GM21381 (cell line): ENCODE measurements at regions not wholly inside any gene's neighbourhood (a gene's known extent, or its start where the extent isn't known, plus 50 kb on each side); places are given as distances from the start of the nearest gene placed in this dataset.
"Not testable (repeated sequence)": the region's sequence is repeated elsewhere in the genome, so short reads cannot be mapped to it uniquely, and the experiment has no call there.

ENCODE experiments used
- ATAC-seq: cut with Tn5 transposase; IDR thresholded peaks from one replicate; pipeline ENCODE4 v1.9.1; 2021; ENCODE audit warnings: mild to moderate bottlenecking, moderate library complexity; ENCODE audit not compliant: unreplicated experiment

- no peak for ATAC-seq
Observed at GRCh38 chr14:92223025-92223424, 99.9 kb upstream of the SLC24A4 start.

GRCh38 chr14:92224358-92224954 is 98.5 kb upstream of the SLC24A4 start:
- no peak for ATAC-seq

DNA sequence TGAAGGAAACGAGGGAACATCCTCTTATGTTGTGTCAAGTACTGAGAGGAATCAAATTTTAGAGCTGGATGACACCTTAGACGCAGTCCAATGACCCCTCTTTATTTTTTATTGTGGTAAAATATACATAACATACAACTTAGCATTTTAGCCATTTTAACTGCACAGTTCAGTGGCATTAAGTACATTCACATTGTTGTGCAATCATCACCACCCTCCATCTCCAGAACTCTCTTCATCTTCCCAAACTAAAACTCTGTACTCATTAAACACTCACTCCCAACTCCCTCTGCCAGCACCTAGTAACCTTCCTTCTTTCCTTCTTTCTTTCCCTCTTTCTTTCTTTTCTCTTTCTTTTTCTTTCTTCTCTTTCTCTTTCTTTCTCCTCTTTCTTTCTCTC is 97.2 kb upstream of the SLC24A4 start:
- ATAC-seq = no peak

GRCh38 chr14:92226166-92226565 is 96.8 kb upstream of the SLC24A4 start:
- ATAC-seq = not testable (repeated sequence)

- ATAC-seq = no peak
Observed at GRCh38 chr14:92236243-92236900, 86.6 kb upstream of the SLC24A4 start.

DNA sequence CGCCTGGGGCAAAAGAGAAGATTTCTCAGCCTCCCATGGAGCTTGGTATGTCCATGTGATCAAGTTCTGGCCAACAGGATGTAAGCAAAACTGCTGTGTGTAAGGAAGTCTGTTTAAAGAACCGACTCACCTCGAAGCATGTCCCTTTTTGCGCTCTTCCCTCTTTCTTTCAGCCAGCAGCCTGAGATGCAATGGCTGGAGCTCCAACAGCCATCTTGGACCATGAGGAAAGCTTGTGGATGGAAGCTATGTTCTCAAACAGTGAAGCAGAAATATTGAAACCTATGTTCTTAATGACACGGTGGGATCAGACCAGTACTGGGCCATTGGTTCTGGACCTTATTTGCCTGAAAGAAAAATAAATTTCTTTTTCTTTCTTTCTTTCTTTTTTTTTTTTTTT is 82.3 kb upstream of the SLC24A4 start:
- ATAC-seq = no peak

- no peak for ATAC-seq
Observed at GRCh38 chr14:92241966-92242595, 80.9 kb upstream of the SLC24A4 start.

- no peak for ATAC-seq
Observed at GRCh38 chr14:92244805-92245204, 78.2 kb upstream of the SLC24A4 start.

GRCh38 chr14:92247341-92247740 is 75.6 kb upstream of the SLC24A4 start:
- no peak for ATAC-seq

DNA sequence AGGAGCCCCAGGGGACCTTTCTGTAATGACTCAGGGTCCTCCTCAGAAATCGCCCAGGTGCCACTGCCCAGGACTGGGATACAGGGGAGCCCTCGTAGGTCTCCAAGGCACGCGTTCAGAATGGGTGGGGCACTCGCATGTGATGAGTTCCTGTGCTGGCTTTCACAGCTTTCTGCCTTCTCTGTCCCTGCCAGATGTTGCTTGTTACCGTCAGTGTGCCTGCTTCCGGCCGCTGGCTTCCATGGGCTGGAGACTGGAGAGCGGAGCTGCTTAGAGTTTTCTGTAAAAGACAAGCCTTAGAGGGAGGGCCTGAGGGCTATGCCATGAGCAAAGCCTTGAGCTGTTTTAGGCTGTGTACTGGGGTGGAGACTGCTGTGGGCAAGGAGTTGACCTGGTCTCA is 75.0 kb upstream of the SLC24A4 start:
- no peak for ATAC-seq

GRCh38 chr14:92248696-92249095 is 74.3 kb upstream of the SLC24A4 start:
- no peak for ATAC-seq

DNA sequence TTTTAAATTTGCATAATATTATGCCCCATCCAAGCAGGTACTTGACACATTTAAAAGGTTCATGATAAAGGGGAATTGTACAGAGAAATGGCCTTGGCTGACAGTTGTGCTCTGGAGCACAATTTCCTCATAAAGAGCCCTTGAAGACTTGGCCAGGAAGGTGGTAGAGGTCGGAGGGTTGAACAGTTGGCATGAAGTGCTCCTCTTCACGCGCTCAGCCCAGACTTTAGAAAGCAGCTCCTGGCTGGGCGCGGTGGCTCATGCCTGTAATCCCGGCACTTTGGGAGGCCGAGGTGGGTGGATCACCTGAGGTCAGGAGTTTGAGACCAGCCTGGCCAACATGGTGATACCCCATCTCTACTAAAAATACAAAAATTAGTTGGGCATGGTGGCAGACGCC is 72.6 kb upstream of the SLC24A4 start:
- not testable (repeated sequence) for ATAC-seq

DNA sequence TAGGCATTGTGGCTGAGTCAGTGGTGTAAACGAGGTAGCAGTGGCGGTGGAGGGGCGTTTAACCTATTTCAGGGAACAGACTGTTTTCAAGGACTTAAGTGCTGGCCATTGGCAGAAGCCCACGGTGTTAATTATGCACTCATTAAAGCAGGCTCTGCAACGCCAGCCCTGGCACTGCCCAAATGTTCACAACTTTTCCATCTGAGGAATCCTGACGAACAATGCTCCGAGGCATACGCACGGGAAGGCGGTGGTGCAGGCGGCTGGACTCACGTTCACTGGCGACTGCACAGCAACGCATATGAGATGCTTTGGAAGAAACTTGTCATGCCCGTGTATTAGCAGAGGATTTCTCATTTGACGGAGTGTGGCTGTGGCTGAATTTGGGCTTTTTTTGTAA is 70.6 kb upstream of the SLC24A4 start:
- no peak for ATAC-seq

DNA sequence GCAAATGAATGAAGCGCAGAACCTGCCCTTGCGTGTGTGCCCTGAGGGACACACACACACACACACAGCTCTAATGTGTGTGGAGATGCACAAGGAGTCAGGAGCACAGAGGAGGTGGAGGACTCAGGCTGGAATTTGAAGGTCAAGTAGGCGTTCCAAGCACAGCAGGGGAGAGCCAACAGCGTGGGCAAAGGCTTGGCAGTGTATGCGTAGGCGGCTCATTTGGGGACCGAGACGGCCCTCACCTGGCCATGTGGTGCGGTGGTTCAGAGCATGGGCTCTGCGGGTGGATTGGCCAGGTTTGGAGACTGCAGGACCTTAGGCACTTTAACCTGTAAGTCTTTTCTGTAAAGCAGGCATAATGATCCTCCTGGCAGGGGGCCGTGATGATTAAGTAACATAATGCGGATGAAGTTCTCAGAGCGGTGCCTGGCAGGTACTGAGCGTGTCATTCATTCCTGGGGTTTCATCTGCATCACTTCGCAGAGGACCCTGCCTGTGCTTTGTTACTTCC is 69.5 kb upstream of the SLC24A4 start:
- no peak for ATAC-seq

DNA sequence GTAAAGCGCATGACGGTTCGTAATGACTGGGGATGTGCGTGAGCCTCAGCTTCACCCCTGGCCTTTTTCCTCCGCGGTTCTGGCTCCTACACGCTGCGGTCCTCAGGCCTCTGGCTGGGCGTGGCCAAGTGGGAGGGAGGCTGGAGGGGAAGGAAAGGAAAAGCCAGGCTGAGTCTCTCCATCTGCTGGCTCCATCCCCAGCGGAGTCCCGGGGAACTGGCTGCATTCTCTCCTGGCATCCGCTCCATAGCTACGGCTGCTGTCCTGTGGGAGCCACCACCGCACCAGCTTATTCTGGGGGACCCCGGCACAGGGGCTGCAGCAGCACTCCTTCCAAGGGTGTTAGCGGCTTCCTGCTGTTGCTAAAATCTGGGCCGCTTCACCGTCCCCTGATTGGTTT is 68.2 kb upstream of the SLC24A4 start:
- ATAC-seq = no peak

GRCh38 chr14:92258934-92259333 is 64.0 kb upstream of the SLC24A4 start:
- ATAC-seq = no peak

DNA sequence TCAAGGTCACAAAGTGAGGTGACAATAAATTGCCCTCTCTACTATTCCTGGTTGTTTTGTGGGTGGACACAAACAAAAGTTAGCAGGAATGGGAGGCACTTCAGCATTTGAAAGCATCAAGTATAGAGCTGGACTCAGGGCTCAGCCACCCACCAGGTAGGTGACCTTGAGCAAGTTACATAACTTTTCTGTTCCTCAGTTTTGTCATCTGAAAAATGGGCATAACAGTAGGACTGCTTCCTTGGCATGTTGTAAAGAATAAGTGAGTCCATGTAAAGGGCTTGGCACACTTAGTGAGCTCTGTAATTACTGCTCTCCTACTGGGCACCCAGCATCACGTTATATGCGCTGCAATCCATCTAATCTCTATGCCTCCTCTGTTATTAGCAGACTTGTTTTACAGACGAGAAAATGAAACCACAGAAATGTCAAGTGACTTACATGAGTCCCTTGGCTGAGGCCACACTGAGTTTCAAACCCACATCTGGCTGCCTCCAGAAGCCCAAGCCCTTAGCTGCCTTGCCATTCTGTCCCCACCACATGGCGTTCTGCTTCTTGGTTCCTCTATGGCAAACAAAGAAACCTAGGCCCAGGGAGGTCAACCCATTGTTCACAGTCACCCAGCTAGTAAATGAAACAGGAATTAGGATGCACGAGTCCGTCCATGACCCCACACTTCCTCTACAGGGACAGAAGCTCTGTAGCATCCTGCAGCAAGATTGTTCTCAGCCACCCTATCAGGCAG is 63.2 kb upstream of the SLC24A4 start:
- peak; percentile 74 for ATAC-seq

DNA sequence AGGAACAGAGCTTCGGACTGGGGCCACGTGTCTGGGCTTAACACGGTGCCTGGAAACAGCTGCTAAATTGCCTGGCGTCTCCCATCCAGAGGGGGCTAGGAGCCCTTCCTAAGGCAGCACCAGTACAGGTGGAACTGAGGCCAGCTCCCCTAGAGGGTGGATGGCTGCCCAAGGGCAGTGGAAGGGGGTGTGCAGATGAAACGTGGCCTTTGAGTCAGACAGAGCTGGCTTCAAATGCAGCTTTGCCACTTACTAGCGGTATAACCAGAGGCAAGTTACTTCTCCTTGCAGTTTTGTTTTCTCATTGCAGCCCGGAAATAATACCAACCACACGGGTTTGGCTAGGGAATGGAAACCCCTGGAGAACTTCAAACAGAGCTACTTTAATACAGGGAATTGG is 59.3 kb upstream of the SLC24A4 start:
- no peak for ATAC-seq

DNA sequence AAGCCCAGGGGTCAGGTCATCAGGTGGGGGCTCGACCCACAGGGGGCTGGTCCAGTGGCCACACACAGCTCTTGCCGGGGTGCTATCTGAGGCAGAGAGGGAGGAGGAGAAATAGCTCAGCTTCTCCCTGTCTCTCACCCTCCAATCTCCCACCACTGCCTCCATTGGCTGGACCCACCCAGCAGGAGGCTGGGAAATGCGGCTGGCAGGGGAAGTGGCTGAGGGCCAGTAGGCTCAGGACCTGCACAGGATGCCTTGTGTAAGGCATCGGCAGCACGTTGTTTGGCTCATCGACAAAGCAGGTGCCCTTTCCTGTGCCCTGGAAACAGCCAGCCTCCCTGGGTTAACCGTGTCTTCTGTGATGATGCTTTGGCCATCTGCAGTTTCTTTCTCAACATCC is 58.8 kb upstream of the SLC24A4 start:
- no peak for ATAC-seq

DNA sequence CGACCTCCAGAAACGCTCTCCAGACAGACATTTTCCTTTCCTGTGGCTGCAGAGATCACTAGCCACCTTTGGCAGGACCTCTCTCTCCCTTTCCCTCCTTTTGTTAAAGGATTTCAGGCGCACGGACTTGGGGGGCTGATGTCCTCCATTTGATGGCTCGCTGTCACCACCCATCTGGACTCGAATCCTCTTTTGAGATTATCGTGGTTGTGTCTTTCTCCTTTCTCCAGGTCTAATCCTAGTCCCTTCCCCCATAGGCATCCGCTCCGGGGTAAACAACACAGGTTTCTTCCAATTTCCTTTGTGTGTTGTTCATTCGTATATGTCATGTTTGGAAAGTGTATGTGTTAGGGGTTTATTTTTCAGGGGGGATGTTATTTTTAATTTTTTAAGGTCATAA is 56.7 kb upstream of the SLC24A4 start:
- no peak for ATAC-seq
